ENCODE measurements at regions not wholly inside any gene's neighbourhood (a gene's known extent, or its start where the extent isn't known, plus 50 kb on each side); places are given as distances from the start of the nearest gene placed in this dataset.

- no peak for DNase-seq
Measured at GRCh38 chr1:199727682-199728081, 299.8 kb upstream of the NR5A2 start.

GRCh38 chr1:199728345-199728744 is 299.2 kb upstream of the NR5A2 start:
- DNase-seq, result no peak

- no peak for DNase-seq
Measured at GRCh38 chr1:199733125-199733524, 294.4 kb upstream of the NR5A2 start.

GRCh38 chr1:199734186-199734585 is 293.3 kb upstream of the NR5A2 start:
- DNase-seq, result no peak

- no peak for DNase-seq
Measured at GRCh38 chr1:199735660-199736059, 291.9 kb upstream of the NR5A2 start.

- no peak for DNase-seq
Measured at GRCh38 chr1:199736646-199737045, 290.9 kb upstream of the NR5A2 start.

- DNase-seq, result no peak
Measured at GRCh38 chr1:199741586-199741985, 285.9 kb upstream of the NR5A2 start.

GRCh38 chr1:199742547-199742946 is 285.0 kb upstream of the NR5A2 start:
- DNase-seq, result no peak

- DNase-seq, result no peak
Measured at GRCh38 chr1:199743227-199743626, 284.3 kb upstream of the NR5A2 start.

GRCh38 chr1:199746666-199747384 is 280.7 kb upstream of the NR5A2 start:
- no peak for DNase-seq

- DNase-seq, result no peak
Measured at GRCh38 chr1:199747984-199748383, 279.5 kb upstream of the NR5A2 start.

- DNase-seq, result no peak
Measured at GRCh38 chr1:199751506-199751905, 276.0 kb upstream of the NR5A2 start.

GRCh38 chr1:199751962-199752687 is 275.4 kb upstream of the NR5A2 start:
- no peak for DNase-seq

GRCh38 chr1:199752688-199753027 is 274.9 kb upstream of the NR5A2 start:
- DNase-seq, result no peak

- DNase-seq, result no peak
Measured at GRCh38 chr1:199753513-199753912, 274.0 kb upstream of the NR5A2 start.

GRCh38 chr1:199756066-199756465 is 271.4 kb upstream of the NR5A2 start:
- DNase-seq, result no peak

- DNase-seq, result no peak
Measured at GRCh38 chr1:199758626-199759255, 268.8 kb upstream of the NR5A2 start.

GRCh38 chr1:199759268-199759730 is 268.2 kb upstream of the NR5A2 start:
- DNase-seq, result no peak

GRCh38 chr1:199762572-199762971 is 264.9 kb upstream of the NR5A2 start:
- no peak for DNase-seq

GRCh38 chr1:199766218-199766792 is 261.2 kb upstream of the NR5A2 start:
- DNase-seq, result no peak

- DNase-seq, result no peak
Measured at GRCh38 chr1:199767700-199768099, 259.8 kb upstream of the NR5A2 start.

- DNase-seq, result no peak
Measured at GRCh38 chr1:199774433-199775089, 252.9 kb upstream of the NR5A2 start.
